DND-41 (cell line): ENCODE measurements at regions not wholly inside any gene's neighbourhood (a gene's known extent, or its start where the extent isn't known, plus 50 kb on each side); places are given as distances from the start of the nearest gene placed in this dataset.
"Not testable (repeated sequence)": the region's sequence is repeated elsewhere in the genome, so short reads cannot be mapped to it uniquely, and the experiment has no call there.

Experiments used
- ATAC-seq: fragments of 200-7000 bp; cut with Tn5 transposase; 3 replicates; pipeline ENCODE4 v1.9.1; 2021; ENCODE audit warnings: low read depth; ENCODE audit not compliant: insufficient read depth
- DNase-seq: peaks from one replicate; pipeline ENCODE4 v3.0.0-alpha.2; 2020
- H2AFZ ChIP-seq: 2 replicates; pipeline ENCODE4 v1.6.0; 2012; ENCODE audit warnings: low read depth, low read length
- H3K27ac ChIP-seq: 2 replicates; pipeline ENCODE4 v1.5.1; 2012; ENCODE audit warnings: low read length, inconsistent platforms
- H3K27me3 ChIP-seq: fragments of 200-600 bp; sonication (generic); 2 replicates; pipeline ENCODE4 v1.6.0; 2012; ENCODE audit warnings: low read length, mild to moderate bottlenecking, inconsistent platforms; ENCODE audit not compliant: insufficient read depth, poor library complexity
- H3K36me3 ChIP-seq: 2 replicates; pipeline ENCODE4 v1.5.1; 2012; ENCODE audit warnings: low read length, inconsistent platforms; ENCODE audit not compliant: insufficient read depth
- H3K4me1 ChIP-seq: 2 replicates; pipeline ENCODE4 v1.5.1; 2012; ENCODE audit warnings: mild to moderate bottlenecking, low read length; ENCODE audit not compliant: insufficient read depth
- H3K4me2 ChIP-seq: 2 replicates; pipeline ENCODE4 v1.6.0; 2012; ENCODE audit warnings: mild to moderate bottlenecking, moderate library complexity, low read length, inconsistent platforms; ENCODE audit not compliant: insufficient read depth
- H3K4me3 ChIP-seq, 2 experiments: fragments of 200-600 bp in 1 of 2; shearing (Covaris generic) in 1 of 2; 2 replicates each; pipeline ENCODE4 v1.5.1; 2012 to 2016; ENCODE audit warnings: inconsistent platforms in 2 of 2, low read length in 2 of 2, mild to moderate bottlenecking in 2 of 2, low read depth in 1 of 2, moderate library complexity in 1 of 2
- H3K79me2 ChIP-seq: 2 replicates; pipeline ENCODE4 v1.6.0; 2012; ENCODE audit warnings: low read length, inconsistent platforms; ENCODE audit not compliant: insufficient read depth
- H3K9ac ChIP-seq: 2 replicates; pipeline ENCODE4 v1.6.0; 2012; ENCODE audit warnings: low read depth, mild to moderate bottlenecking, inconsistent platforms, low read length, moderate library complexity
- H3K9me3 ChIP-seq: 2 replicates; pipeline ENCODE4 v1.5.1; 2012; ENCODE audit warnings: low read length, moderate library complexity, mild to moderate bottlenecking, inconsistent platforms; ENCODE audit not compliant: insufficient read depth, severe bottlenecking
- H4K20me1 ChIP-seq: 2 replicates; pipeline ENCODE4 v1.6.0; 2012; ENCODE audit warnings: low read length; ENCODE audit not compliant: insufficient read depth
- CTCF ChIP-seq: IDR thresholded peaks from 2 replicates; pipeline ENCODE4 v1.5.1; 2012; ENCODE audit warnings: borderline replicate concordance, low read length, moderate library complexity, mild to moderate bottlenecking; ENCODE audit not compliant: poor library complexity, severe bottlenecking; ENCODE audit errors: extremely low read depth
- EZH2 ChIP-seq: IDR thresholded peaks from 3 replicates; pipeline ENCODE4 v1.6.1; 2012; ENCODE audit warnings: borderline replicate concordance, low read depth, mild to moderate bottlenecking, moderate library complexity, low read length, inconsistent platforms; ENCODE audit not compliant: severe bottlenecking

DNA sequence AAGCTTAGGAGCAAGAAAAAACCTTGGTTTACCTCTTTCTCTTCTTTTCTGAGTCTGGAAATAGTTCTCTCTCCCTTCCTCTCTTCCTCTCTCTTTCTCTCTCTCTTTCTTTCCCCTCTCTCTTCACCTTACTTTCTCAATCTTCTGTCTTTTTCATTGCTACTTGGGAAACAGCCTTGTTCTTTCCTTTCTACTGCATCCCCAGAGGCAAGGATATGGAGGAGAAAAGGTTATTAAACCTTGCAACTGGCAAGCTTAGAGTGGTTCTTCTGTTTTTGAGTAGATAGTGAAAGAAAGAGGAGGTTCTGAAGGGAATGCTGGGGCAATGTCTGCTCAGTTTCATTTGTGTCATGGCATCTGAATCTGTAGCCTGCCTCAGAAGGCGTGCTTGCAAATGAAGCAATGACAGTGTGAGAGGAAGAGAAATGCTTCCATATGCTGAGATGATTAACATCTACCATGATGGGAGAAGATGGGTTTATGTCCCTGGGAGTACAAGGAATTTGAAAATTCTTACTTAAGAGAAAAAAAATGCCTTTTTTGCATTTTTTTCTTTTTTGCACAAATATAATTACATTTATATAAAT lies 190.6 kb downstream of the CEP135 start:
- Histone ChIP-seq H3K27me3 (no peaks in the 10 kb centered on the region), H3K9ac (no peak overlapping the region), H2AFZ (no peak overlapping the region), H3K36me3 (no peaks in the 10 kb centered on the region), H3K9me3 (no peaks in the 10 kb centered on the region), H3K79me2 (no peaks in the 10 kb centered on the region), H3K4me2 (no peak overlapping the region), H3K27ac (no peak overlapping the region), H4K20me1 (no peaks in the 10 kb centered on the region), H3K4me3 (no peak overlapping the region), H3K4me1 (no peaks in the 10 kb centered on the region)
- ATAC-seq (no peak), DNase-seq (no peak)
- no peak for TF ChIP-seq CTCF
- no peak for TF ChIP-seq EZH2

- H4K20me1 ChIP-seq, H3K4me2 ChIP-seq, H3K27me3 ChIP-seq, ATAC-seq, H3K27ac ChIP-seq, H3K4me1 ChIP-seq, H3K9ac ChIP-seq, DNase-seq, H3K9me3 ChIP-seq, H3K36me3 ChIP-seq, H3K4me3 ChIP-seq, H2AFZ ChIP-seq, H3K79me2 ChIP-seq: not testable (repeated sequence)
Observed at GRCh38 chr4:56134834-56135233, 186.1 kb downstream of the CEP135 start.

- no peak overlapping the region for H3K27ac ChIP-seq
- no peak overlapping the region for H3K4me2 ChIP-seq
- H3K4me3 ChIP-seq: no peak overlapping the region
- no peak for DNase-seq
- no peaks in the 10 kb centered on the region for H3K36me3 ChIP-seq
- TF ChIP-seq EZH2 (no peak), CTCF (no peak)
- no peak for ATAC-seq
- H3K9ac ChIP-seq: no peak overlapping the region
- H4K20me1 ChIP-seq: no peaks in the 10 kb centered on the region
- no peaks in the 10 kb centered on the region for H3K27me3 ChIP-seq
- no peaks in the 10 kb centered on the region for H3K4me1 ChIP-seq
- no peaks in the 10 kb centered on the region for H3K9me3 ChIP-seq
- H2AFZ ChIP-seq: no peak overlapping the region
- H3K79me2 ChIP-seq: no peaks in the 10 kb centered on the region
Observed at GRCh38 chr4:56134266-56134665, 185.5 kb downstream of the CEP135 start.

DNA sequence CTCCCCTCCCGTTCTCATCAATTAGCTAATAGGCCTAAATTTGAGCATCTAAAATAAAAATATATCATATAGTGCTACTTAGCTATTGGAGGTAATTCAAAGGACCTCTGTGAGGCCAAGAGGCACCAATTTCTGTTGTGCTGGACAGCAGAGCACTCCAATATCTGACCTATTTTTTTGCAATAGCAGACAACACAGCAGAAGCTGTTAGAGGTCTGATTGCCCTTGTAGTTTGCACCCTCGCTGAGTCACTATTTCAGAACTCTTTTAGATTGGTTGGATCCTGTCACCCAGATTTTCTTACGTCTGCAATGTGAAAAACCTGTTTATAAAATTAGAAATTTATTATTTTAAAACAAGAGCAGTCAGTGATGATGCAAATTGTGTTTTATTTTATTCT lies 184.1 kb downstream of the CEP135 start:
- Histone ChIP-seq H3K4me1 (no peaks in the 10 kb centered on the region), H3K9ac (no peak overlapping the region), H3K36me3 (no peaks in the 10 kb centered on the region), H3K4me3 (no peak overlapping the region), H3K27me3 (no peaks in the 10 kb centered on the region), H3K79me2 (no peaks in the 10 kb centered on the region), H3K9me3 (no peaks in the 10 kb centered on the region), H3K27ac (no peak overlapping the region), H3K4me2 (no peak overlapping the region), H4K20me1 (no peaks in the 10 kb centered on the region), H2AFZ (no peak overlapping the region)
- DNase-seq: no peak
- TF ChIP-seq EZH2 (no peak), CTCF (no peak)
- no peak for ATAC-seq

DNA sequence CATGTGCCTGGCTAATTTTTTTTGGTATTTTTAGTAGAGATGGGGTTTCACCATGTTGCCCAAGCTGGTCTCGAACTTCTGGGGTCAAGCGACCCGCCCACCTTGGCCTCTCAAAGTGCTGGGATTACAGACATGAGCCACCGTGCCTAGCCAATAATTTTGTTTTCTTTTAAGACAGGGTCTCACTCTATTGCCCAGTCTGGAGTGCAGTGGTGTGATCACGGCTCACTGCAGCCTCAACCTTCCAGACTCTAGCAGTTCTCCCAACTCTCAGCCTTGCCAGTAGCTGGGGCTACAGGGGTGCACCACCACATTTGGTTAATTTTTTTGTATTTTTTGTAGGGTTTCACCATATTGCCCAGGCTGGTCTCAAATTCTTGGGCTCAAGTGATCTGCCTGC lies 183.4 kb downstream of the CEP135 start:
- H3K4me1 ChIP-seq, H4K20me1 ChIP-seq, H3K4me2 ChIP-seq, H3K36me3 ChIP-seq, H3K27ac ChIP-seq, H3K79me2 ChIP-seq, H3K9ac ChIP-seq, H3K4me3 ChIP-seq, ATAC-seq, H2AFZ ChIP-seq, DNase-seq, H3K9me3 ChIP-seq, H3K27me3 ChIP-seq: not testable (repeated sequence)
